ENCODE measurements at regions not wholly inside any gene's neighbourhood (a gene's known extent, or its start where the extent isn't known, plus 50 kb on each side); places are given as distances from the start of the nearest gene placed in this dataset.

GRCh38 chr2:175463589-175464310 is 282.2 kb upstream of the ATP5MC3 start:
- in situ Hi-C loops (cut with MboI): no loop called here
- no peaks in the 10 kb centered on the region for H3K79me2 ChIP-seq (ENCODE audit: insufficient read depth)
- H3K4me2 ChIP-seq (ENCODE audit: unreplicated experiment): no peak overlapping the region
- no peaks in the 10 kb centered on the region for H3K36me3 ChIP-seq (ENCODE audit: low read depth)
- DNase-seq: no peak
- no peaks in the 10 kb centered on the region for H3K9me3 ChIP-seq (ENCODE audit: low read depth)
- H3K9me2 ChIP-seq (ENCODE audit: insufficient read depth): no peaks in the 10 kb centered on the region
- no peak overlapping the region for H2AFZ ChIP-seq
- no peak overlapping the region for H3K9ac ChIP-seq
- WGBS, 2 experiments (ENCODE audit: low coverage in 1 of 2, low lambda C conversion rate in 2 of 2, missing lambda C conversion rate in 2 of 2): 54 to 57% methylated on average over 11 of the region's 11 CpGs
- no peaks in the 10 kb centered on the region for H3K4me1 ChIP-seq (ENCODE audit: insufficient read depth)
- H3K4me3 ChIP-seq: no peak overlapping the region
- TF ChIP-seq EZH2phosphoT487 (IDR thresholded peaks at IDR 0.05; ENCODE audit: insufficient read depth, low read depth) (no peak), EZH2 (IDR thresholded peaks at IDR 0.05; ENCODE audit: insufficient read depth, poor library complexity, severe bottlenecking) (no peak)
- no peaks in the 10 kb centered on the region for H4K20me1 ChIP-seq (ENCODE audit: insufficient read depth)
- no peak overlapping the region for H3K27ac ChIP-seq
- no peaks in the 10 kb centered on the region for H3K27me3 ChIP-seq (replicated peaks; ENCODE audit: insufficient read depth)
- H3F3A ChIP-seq (ENCODE audit: insufficient read depth): no peaks in the 10 kb centered on the region

DNA sequence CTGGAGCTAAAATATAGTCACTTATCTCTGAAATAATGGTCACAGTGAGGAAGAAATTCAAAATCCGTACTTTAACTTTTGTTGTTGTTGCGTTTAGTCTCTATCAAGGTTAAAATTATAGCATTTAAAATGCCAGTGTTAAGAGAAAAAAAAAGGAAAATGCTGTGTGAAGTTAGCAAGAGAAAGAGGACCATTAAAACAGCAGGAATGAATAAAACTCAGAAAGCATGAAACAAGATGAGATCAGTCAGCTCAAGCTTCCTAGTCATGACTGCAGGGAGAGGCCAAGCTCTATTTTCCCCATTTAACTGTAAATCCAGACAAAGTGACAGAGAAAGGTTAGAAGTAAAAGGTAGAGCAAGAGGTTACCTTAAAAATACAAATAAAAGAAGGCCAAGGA is 281.7 kb upstream of the ATP5MC3 start:
- H3K36me3 ChIP-seq (ENCODE audit: low read depth): no peaks in the 10 kb centered on the region
- in situ Hi-C loops (cut with MboI): no loop called here
- H3K4me3 ChIP-seq: no peak overlapping the region
- no peaks in the 10 kb centered on the region for H3K9me3 ChIP-seq (ENCODE audit: low read depth)
- H3K27me3 ChIP-seq (replicated peaks; ENCODE audit: insufficient read depth): no peaks in the 10 kb centered on the region
- TF ChIP-seq EZH2phosphoT487 (IDR thresholded peaks at IDR 0.05; ENCODE audit: insufficient read depth, low read depth) (no peak), EZH2 (IDR thresholded peaks at IDR 0.05; ENCODE audit: insufficient read depth, poor library complexity, severe bottlenecking) (no peak)
- no peaks in the 10 kb centered on the region for H4K20me1 ChIP-seq (ENCODE audit: insufficient read depth)
- no peak overlapping the region for H3K4me2 ChIP-seq (ENCODE audit: unreplicated experiment)
- no peak overlapping the region for H3K9ac ChIP-seq
- no peaks in the 10 kb centered on the region for H3K9me2 ChIP-seq (ENCODE audit: insufficient read depth)
- no peaks in the 10 kb centered on the region for H3K79me2 ChIP-seq (ENCODE audit: insufficient read depth)
- WGBS, 2 experiments (ENCODE audit: low coverage in 1 of 2, low lambda C conversion rate in 2 of 2, missing lambda C conversion rate in 2 of 2): 35 to 39% methylated on average over 2 of the region's 2 CpGs
- no peaks in the 10 kb centered on the region for H3F3A ChIP-seq (ENCODE audit: insufficient read depth)
- H2AFZ ChIP-seq: no peak overlapping the region
- no peak for DNase-seq
- no peaks in the 10 kb centered on the region for H3K4me1 ChIP-seq (ENCODE audit: insufficient read depth)
- H3K27ac ChIP-seq: no peak overlapping the region

- DNase-seq: no peak
- no peaks in the 10 kb centered on the region for H3K79me2 ChIP-seq (ENCODE audit: insufficient read depth)
- no peak overlapping the region for H3K27ac ChIP-seq
- 56 to 78% methylated on average over 3 of the region's 3 CpGs for WGBS, 2 experiments (ENCODE audit: low coverage in 1 of 2, low lambda C conversion rate in 2 of 2, missing lambda C conversion rate in 2 of 2)
- H3K9ac ChIP-seq: no peak overlapping the region
- H3F3A ChIP-seq (ENCODE audit: insufficient read depth): no peaks in the 10 kb centered on the region
- H3K36me3 ChIP-seq (ENCODE audit: low read depth): no peaks in the 10 kb centered on the region
- in situ Hi-C loops (cut with MboI): no loop called here
- H2AFZ ChIP-seq: no peak overlapping the region
- no peak overlapping the region for H3K4me2 ChIP-seq (ENCODE audit: unreplicated experiment)
- H3K9me3 ChIP-seq (ENCODE audit: low read depth): no peaks in the 10 kb centered on the region
- no peaks in the 10 kb centered on the region for H3K27me3 ChIP-seq (replicated peaks; ENCODE audit: insufficient read depth)
- H3K4me3 ChIP-seq: no peak overlapping the region
- no peaks in the 10 kb centered on the region for H3K4me1 ChIP-seq (ENCODE audit: insufficient read depth)
- TF ChIP-seq EZH2phosphoT487 (IDR thresholded peaks at IDR 0.05; ENCODE audit: insufficient read depth, low read depth): no peak
- TF ChIP-seq EZH2 (IDR thresholded peaks at IDR 0.05; ENCODE audit: insufficient read depth, poor library complexity, severe bottlenecking): no peak
- H3K9me2 ChIP-seq (ENCODE audit: insufficient read depth): no peaks in the 10 kb centered on the region
- H4K20me1 ChIP-seq (ENCODE audit: insufficient read depth): no peaks in the 10 kb centered on the region
Measured at GRCh38 chr2:175462246-175462645, 280.7 kb upstream of the ATP5MC3 start.

- Histone ChIP-seq H3K27me3 (replicated peaks; ENCODE audit: insufficient read depth) (no peaks in the 10 kb centered on the region), H3K9me2 (ENCODE audit: insufficient read depth) (no peaks in the 10 kb centered on the region), H3K27ac (no peak overlapping the region), H3K36me3 (ENCODE audit: low read depth) (no peaks in the 10 kb centered on the region), H3F3A (ENCODE audit: insufficient read depth) (no peaks in the 10 kb centered on the region), H3K4me3 (no peak overlapping the region), H3K4me2 (ENCODE audit: unreplicated experiment) (no peak overlapping the region), H3K4me1 (ENCODE audit: insufficient read depth) (no peaks in the 10 kb centered on the region), H4K20me1 (ENCODE audit: insufficient read depth) (no peaks in the 10 kb centered on the region), H3K79me2 (ENCODE audit: insufficient read depth) (no peaks in the 10 kb centered on the region), H3K9me3 (ENCODE audit: low read depth) (no peaks in the 10 kb centered on the region), H3K9ac (no peak overlapping the region), H2AFZ (no peak overlapping the region)
- TF ChIP-seq EZH2phosphoT487 (IDR thresholded peaks at IDR 0.05; ENCODE audit: insufficient read depth, low read depth): no peak
- TF ChIP-seq EZH2 (IDR thresholded peaks at IDR 0.05; ENCODE audit: insufficient read depth, poor library complexity, severe bottlenecking): no peak
- no peak for DNase-seq
- WGBS, 2 experiments (ENCODE audit: low coverage in 1 of 2, low lambda C conversion rate in 2 of 2, missing lambda C conversion rate in 2 of 2): 49 to 55% methylated on average over 5 of the region's 5 CpGs
- in situ Hi-C loops (cut with MboI): no loop called here
Measured at GRCh38 chr2:175461839-175462238, 280.3 kb upstream of the ATP5MC3 start.

Measured in GM23248 (cell line).